GM12873 (cell line): ENCODE measurements at regions not wholly inside any gene's neighbourhood (a gene's known extent, or its start where the extent isn't known, plus 50 kb on each side); places are given as distances from the start of the nearest gene placed in this dataset.

Experiments used
- CTCF ChIP-seq: IDR thresholded peaks from 2 replicates; pipeline ENCODE4 v1.5.1; 2012; ENCODE audit warnings: low read depth, mild to moderate bottlenecking, moderate library complexity, low read length, control low read depth; ENCODE audit not compliant: insufficient read depth; ENCODE audit errors: missing control alignments

DNA sequence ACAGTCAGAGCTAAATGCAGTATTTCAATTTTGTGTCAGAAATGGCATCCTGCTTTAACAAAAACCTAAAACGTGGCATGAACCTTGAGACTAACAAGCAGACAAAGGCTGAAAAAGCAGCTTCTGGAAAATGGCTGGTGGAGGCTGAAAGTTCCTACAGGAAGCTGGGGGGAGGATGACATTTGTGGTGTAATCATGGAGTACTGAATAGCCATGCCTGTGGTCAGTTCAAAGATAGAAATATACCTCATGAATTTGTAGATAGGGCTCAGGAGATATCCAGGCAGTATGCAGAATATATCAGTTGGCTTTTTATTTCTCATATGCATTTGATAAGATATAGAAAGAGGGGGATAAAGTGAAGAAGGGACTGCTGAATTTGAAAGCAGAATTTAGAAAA lies 181.7 kb downstream of the UQCRFS1 start:
- TF ChIP-seq CTCF, result no peak

GRCh38 chr19:29029268-29029958 lies 183.5 kb downstream of the UQCRFS1 start:
- TF ChIP-seq CTCF, result no peak

- TF ChIP-seq CTCF, result no peak
Measured at GRCh38 chr19:29022599-29022998, 190.4 kb downstream of the UQCRFS1 start.

DNA sequence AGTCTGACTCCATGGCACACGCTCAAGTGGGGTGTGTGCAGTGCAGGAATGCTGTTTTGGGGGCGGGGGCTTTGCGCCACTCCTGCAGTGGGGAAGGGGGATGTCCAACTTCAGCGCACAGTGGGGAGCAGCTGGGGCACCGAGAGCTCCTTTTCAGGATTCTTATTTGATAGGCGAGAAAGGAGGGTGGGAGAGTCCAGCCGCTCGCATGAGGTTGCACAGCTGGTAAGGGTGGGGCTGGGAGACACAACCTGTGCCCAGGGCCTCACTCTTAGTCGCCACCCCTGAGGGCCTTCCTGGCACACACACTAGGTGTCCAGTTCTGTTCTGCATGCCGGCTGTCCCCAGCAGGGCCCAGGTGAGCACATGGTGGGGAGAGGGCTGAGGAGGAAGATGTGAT lies 190.8 kb downstream of the UQCRFS1 start:
- TF ChIP-seq CTCF, result no peak

GRCh38 chr19:29021232-29021916 lies 191.6 kb downstream of the UQCRFS1 start:
- no peak for TF ChIP-seq CTCF

- TF ChIP-seq CTCF, result no peak
Measured at GRCh38 chr19:29019403-29019802, 193.5 kb downstream of the UQCRFS1 start.

DNA sequence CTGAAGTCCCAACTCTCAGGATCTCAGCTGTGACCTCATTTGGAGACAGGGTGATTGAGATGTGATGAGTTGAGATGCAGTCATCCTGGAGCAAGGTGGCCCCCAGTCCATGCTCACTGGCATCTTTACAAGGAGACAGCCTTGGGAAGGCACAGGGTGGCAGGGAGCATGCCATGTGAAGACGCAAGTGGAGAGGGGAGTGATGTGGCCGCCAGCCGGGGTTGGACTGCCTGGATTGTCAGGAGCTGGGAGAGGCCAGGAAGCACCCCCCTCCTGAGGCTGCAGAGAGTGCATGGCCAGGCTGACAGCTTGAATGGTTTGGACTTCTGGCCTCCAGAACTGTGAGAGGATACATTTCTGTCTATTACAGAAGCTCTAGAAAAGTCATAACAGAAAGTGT lies 194.4 kb downstream of the UQCRFS1 start:
- no peak for TF ChIP-seq CTCF
